ENCODE measurements at regions not wholly inside any gene's neighbourhood (a gene's known extent, or its start where the extent isn't known, plus 50 kb on each side); places are given as distances from the start of the nearest gene placed in this dataset.

GRCh38 chr12:34341362-34341733 is 319.1 kb downstream of the ALG10 start:
- TF ChIP-seq CTCF (conservative IDR thresholded peaks at IDR 0.05; ENCODE audit: low read length) (no peak), EZH2phosphoT487 (IDR thresholded peaks at IDR 0.05; ENCODE audit: borderline replicate concordance) (no peak)

Data from Loucy (cell line).